MM.1S (cell line): ENCODE measurements at regions not wholly inside any gene's neighbourhood (a gene's known extent, or its start where the extent isn't known, plus 50 kb on each side); places are given as distances from the start of the nearest gene placed in this dataset.

Experiments used
- DNase-seq: peaks from one replicate; pipeline ENCODE4 v3.0.0-alpha.2; 2015
- H2AFZ ChIP-seq: fragments of 300-600 bp; sonication (generic); 2 replicates; pipeline ENCODE4 v1.6.0; 2016; ENCODE audit warnings: antibody characterized with exemption, low read length
- H3F3A ChIP-seq: fragments of 300-600 bp; sonication (generic); 2 replicates; pipeline ENCODE4 v1.6.1; 2016; ENCODE audit warnings: mild to moderate bottlenecking, antibody characterized with exemption, low read length, moderate library complexity, mixed read lengths; ENCODE audit not compliant: insufficient read depth
- H3K27ac ChIP-seq: fragments of 300-600 bp; sonication (generic); 2 replicates; pipeline ENCODE4 v1.5.1; 2016; ENCODE audit warnings: mild to moderate bottlenecking, low read length
- H3K27me3 ChIP-seq: fragments of 300-600 bp; sonication (generic); replicated peaks from 2 replicates; pipeline ENCODE4 v1.6.0; 2016; ENCODE audit warnings: low read length; ENCODE audit not compliant: insufficient read depth
- H3K36me3 ChIP-seq: fragments of 300-600 bp; sonication (generic); replicated peaks from 2 replicates; pipeline ENCODE4 v1.6.1; 2016; ENCODE audit warnings: mild to moderate bottlenecking, low read length, mixed read lengths; ENCODE audit not compliant: insufficient read depth
- H3K4me1 ChIP-seq: fragments of 300-600 bp; sonication (generic); 2 replicates; pipeline ENCODE4 v1.6.1; 2016; ENCODE audit warnings: low read length, mixed read lengths
- H3K4me2 ChIP-seq: fragments of 300-600 bp; sonication (generic); 2 replicates; pipeline ENCODE4 v1.6.0; 2016; ENCODE audit warnings: low read depth, low read length
- H3K4me3 ChIP-seq: fragments of 300-600 bp; sonication (generic); 2 replicates; pipeline ENCODE4 v1.5.1; 2016; ENCODE audit warnings: low read length, mixed read lengths
- H3K79me2 ChIP-seq: fragments of 300-600 bp; sonication (generic); 2 replicates; pipeline ENCODE4 v1.6.1; 2016; ENCODE audit warnings: mixed run types, low read length, mixed read lengths
- H3K9ac ChIP-seq: fragments of 300-600 bp; sonication (generic); 2 replicates; pipeline ENCODE4 v1.6.1; 2016; ENCODE audit warnings: low read length, mixed read lengths
- H3K9me2 ChIP-seq: fragments of 300-600 bp; sonication (generic); replicated peaks from 2 replicates; pipeline ENCODE4 v1.6.1; 2016; ENCODE audit warnings: mild to moderate bottlenecking, low read length, mixed read lengths; ENCODE audit not compliant: insufficient read depth
- H3K9me3 ChIP-seq: fragments of 300-600 bp; sonication (generic); replicated peaks from 2 replicates; pipeline ENCODE4 v1.6.1; 2016; ENCODE audit warnings: mild to moderate bottlenecking, low read length, mixed read lengths; ENCODE audit not compliant: insufficient read depth
- H4K20me1 ChIP-seq: fragments of 300-600 bp; sonication (generic); 2 replicates; pipeline ENCODE4 v1.6.1; 2016; ENCODE audit warnings: mild to moderate bottlenecking, low read length, moderate library complexity, mixed read lengths; ENCODE audit not compliant: insufficient read depth
- CTCF ChIP-seq: fragments of 300-600 bp; sonication (generic); IDR thresholded peaks from 2 replicates; pipeline ENCODE4 v1.5.1; 2016; ENCODE audit warnings: antibody characterized with exemption, low read length, mixed read lengths
- EZH2 ChIP-seq: fragments of 300-600 bp; sonication (generic); optimal IDR thresholded peaks from 2 replicates; pipeline ENCODE3; 2017; ENCODE audit warnings: low read depth, mild to moderate bottlenecking, antibody characterized with exemption, low read length, mixed read lengths
- EZH2phosphoT487 ChIP-seq: fragments of 300-600 bp; sonication (generic); IDR thresholded peaks from 2 replicates; pipeline ENCODE4 v1.6.1; 2018; ENCODE audit warnings: antibody characterized with exemption, low read length

- H3K4me3 ChIP-seq, result no peak overlapping the region
- no peaks in the 10 kb centered on the region for H3F3A ChIP-seq
- no peaks in the 10 kb centered on the region for H4K20me1 ChIP-seq
- H2AFZ ChIP-seq, result no peak overlapping the region
- H3K79me2 ChIP-seq, result no peaks in the 10 kb centered on the region
- H3K27me3 ChIP-seq, result no peaks in the 10 kb centered on the region
- DNase-seq, result no peak
- no peaks in the 10 kb centered on the region for H3K9me2 ChIP-seq
- H3K27ac ChIP-seq, result no peak overlapping the region
- H3K36me3 ChIP-seq, result no peaks in the 10 kb centered on the region
- no peaks in the 10 kb centered on the region for H3K4me1 ChIP-seq
- TF ChIP-seq EZH2phosphoT487 (no peak), CTCF (no peak), EZH2 (no peak)
- no peak overlapping the region for H3K4me2 ChIP-seq
- H3K9me3 ChIP-seq, result no peaks in the 10 kb centered on the region
- H3K9ac ChIP-seq, result no peak overlapping the region
Measured at GRCh38 chr1:59039551-59039950, 255.7 kb upstream of the JUN start.

GRCh38 chr1:59040486-59040885, 256.4 kb upstream of the FGGY start:
- Histone ChIP-seq H3K36me3 (no peaks in the 10 kb centered on the region), H3K9ac (no peak overlapping the region), H3F3A (no peaks in the 10 kb centered on the region), H3K9me3 (no peaks in the 10 kb centered on the region), H3K9me2 (no peaks in the 10 kb centered on the region), H3K27ac (no peak overlapping the region), H3K4me3 (no peak overlapping the region), H3K27me3 (no peaks in the 10 kb centered on the region), H4K20me1 (no peaks in the 10 kb centered on the region), H3K79me2 (no peaks in the 10 kb centered on the region), H3K4me2 (no peak overlapping the region), H2AFZ (no peak overlapping the region), H3K4me1 (no peaks in the 10 kb centered on the region)
- TF ChIP-seq EZH2 (no peak), CTCF (no peak), EZH2phosphoT487 (no peak)
- DNase-seq, result no peak

- no peak for DNase-seq
- H3K9me2 ChIP-seq, result no peaks in the 10 kb centered on the region
- no peak overlapping the region for H3K4me3 ChIP-seq
- H3K9ac ChIP-seq, result no peak overlapping the region
- H2AFZ ChIP-seq, result no peak overlapping the region
- peaks cover 2% of the 10 kb centered on the region; the same call in 1 of the 2 replicates for H3F3A ChIP-seq
- no peaks in the 10 kb centered on the region for H3K79me2 ChIP-seq
- no peaks in the 10 kb centered on the region for H4K20me1 ChIP-seq
- no peak for TF ChIP-seq EZH2
- TF ChIP-seq EZH2phosphoT487, result no peak
- no peak for TF ChIP-seq CTCF
- peaks cover 8% of the 10 kb centered on the region for H3K4me1 ChIP-seq
- no peak overlapping the region for H3K27ac ChIP-seq
- H3K4me2 ChIP-seq, result no peak overlapping the region
- no peaks in the 10 kb centered on the region for H3K9me3 ChIP-seq
- H3K36me3 ChIP-seq, result no peaks in the 10 kb centered on the region
- H3K27me3 ChIP-seq, result no peaks in the 10 kb centered on the region
Measured at GRCh38 chr1:59041646-59042277, 255.1 kb upstream of the FGGY start.
